Endothelial cell (in vitro differentiated cells): ENCODE measurements at regions not wholly inside any gene's neighbourhood (a gene's known extent, or its start where the extent isn't known, plus 50 kb on each side); places are given as distances from the start of the nearest gene placed in this dataset.

Experiments used
- DNase-seq: peaks from one replicate; pipeline ENCODE4 v3.0.0; 2021; ENCODE audit warnings: low spot score
- H3K27ac Mint-ChIP-seq: one replicate; pipeline ENCODE4 v1.8.0; 2021; ENCODE audit warnings: mixed read lengths, inconsistent platforms; ENCODE audit not compliant: unreplicated experiment
- H3K27me3 Mint-ChIP-seq: one replicate; pipeline ENCODE4 v1.8.0; 2021; ENCODE audit warnings: mild to moderate bottlenecking, moderate library complexity, mixed read lengths, inconsistent platforms; ENCODE audit not compliant: unreplicated experiment
- H3K36me3 Mint-ChIP-seq: one replicate; pipeline ENCODE4 v1.8.0; 2021; ENCODE audit warnings: mild to moderate bottlenecking, low read depth, mixed read lengths, inconsistent platforms; ENCODE audit not compliant: unreplicated experiment
- H3K4me1 Mint-ChIP-seq: one replicate; pipeline ENCODE4 v1.8.0; 2021; ENCODE audit warnings: mild to moderate bottlenecking, mixed read lengths, inconsistent platforms; ENCODE audit not compliant: unreplicated experiment
- H3K4me3 Mint-ChIP-seq: one replicate; pipeline ENCODE4 v1.8.0; 2021; ENCODE audit warnings: mild to moderate bottlenecking, mixed read lengths, inconsistent platforms; ENCODE audit not compliant: unreplicated experiment
- H3K9me3 Mint-ChIP-seq: one replicate; pipeline ENCODE4 v1.8.0; 2021; ENCODE audit warnings: mixed read lengths, inconsistent platforms; ENCODE audit not compliant: unreplicated experiment
- TF ChIP-seq, protein P1 (sequence below): fragments of 200-600 bp; sonication (generic); IDR thresholded peaks from one replicate; pipeline ENCODE4 v1.5.0; 2021; ENCODE audit warnings: antibody characterized with exemption; ENCODE audit not compliant: unreplicated experiment

GRCh38 chr1:199799116-199799515 lies 228.4 kb upstream of the NR5A2 start:
- Mint-ChIP-seq H3K4me1 (no peaks in the 10 kb centered on the region), H3K4me3 (no peak overlapping the region), H3K27me3 (no peaks in the 10 kb centered on the region), H3K27ac (no peak overlapping the region), H3K36me3 (no peaks in the 10 kb centered on the region), H3K9me3 (no peaks in the 10 kb centered on the region)
- TF ChIP-seq, protein P1, sequence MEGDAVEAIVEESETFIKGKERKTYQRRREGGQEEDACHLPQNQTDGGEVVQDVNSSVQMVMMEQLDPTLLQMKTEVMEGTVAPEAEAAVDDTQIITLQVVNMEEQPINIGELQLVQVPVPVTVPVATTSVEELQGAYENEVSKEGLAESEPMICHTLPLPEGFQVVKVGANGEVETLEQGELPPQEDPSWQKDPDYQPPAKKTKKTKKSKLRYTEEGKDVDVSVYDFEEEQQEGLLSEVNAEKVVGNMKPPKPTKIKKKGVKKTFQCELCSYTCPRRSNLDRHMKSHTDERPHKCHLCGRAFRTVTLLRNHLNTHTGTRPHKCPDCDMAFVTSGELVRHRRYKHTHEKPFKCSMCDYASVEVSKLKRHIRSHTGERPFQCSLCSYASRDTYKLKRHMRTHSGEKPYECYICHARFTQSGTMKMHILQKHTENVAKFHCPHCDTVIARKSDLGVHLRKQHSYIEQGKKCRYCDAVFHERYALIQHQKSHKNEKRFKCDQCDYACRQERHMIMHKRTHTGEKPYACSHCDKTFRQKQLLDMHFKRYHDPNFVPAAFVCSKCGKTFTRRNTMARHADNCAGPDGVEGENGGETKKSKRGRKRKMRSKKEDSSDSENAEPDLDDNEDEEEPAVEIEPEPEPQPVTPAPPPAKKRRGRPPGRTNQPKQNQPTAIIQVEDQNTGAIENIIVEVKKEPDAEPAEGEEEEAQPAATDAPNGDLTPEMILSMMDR = no peak
- DNase-seq = no peak

GRCh38 chr1:199804526-199804925 lies 223.0 kb upstream of the NR5A2 start:
- no peak for DNase-seq
- TF ChIP-seq, protein P1 = no peak
- Mint-ChIP-seq H3K27me3 (no peaks in the 10 kb centered on the region), H3K36me3 (no peaks in the 10 kb centered on the region), H3K9me3 (no peaks in the 10 kb centered on the region), H3K4me3 (no peak overlapping the region), H3K27ac (no peak overlapping the region), H3K4me1 (no peaks in the 10 kb centered on the region)

GRCh38 chr1:199808110-199808870 lies 219.2 kb upstream of the NR5A2 start:
- TF ChIP-seq, protein P1 = no peak

DNA sequence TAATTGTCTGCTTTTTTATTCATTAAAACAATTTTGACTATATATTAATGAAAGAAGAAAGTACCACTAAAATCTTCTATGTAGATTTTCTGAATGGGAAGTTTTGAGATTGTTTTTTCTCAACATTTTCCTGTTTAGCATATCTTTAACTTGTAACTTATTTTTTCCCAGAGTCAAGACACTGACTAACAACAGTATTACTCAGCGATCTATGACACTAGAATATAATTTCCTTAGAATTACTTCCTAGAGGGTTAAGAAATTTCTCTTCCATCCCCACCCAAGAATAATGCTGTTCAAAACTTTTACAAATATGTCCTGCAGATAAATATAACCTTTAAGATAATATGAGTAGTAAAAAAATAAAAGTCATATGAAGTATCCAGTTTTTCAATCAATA lies 218.2 kb upstream of the NR5A2 start:
- H3K36me3 Mint-ChIP-seq = no peaks in the 10 kb centered on the region
- H3K27me3 Mint-ChIP-seq = peaks cover 2% of the 10 kb centered on the region
- H3K4me3 Mint-ChIP-seq = no peak overlapping the region
- no peaks in the 10 kb centered on the region for H3K4me1 Mint-ChIP-seq
- H3K27ac Mint-ChIP-seq = no peak overlapping the region
- no peaks in the 10 kb centered on the region for H3K9me3 Mint-ChIP-seq
- TF ChIP-seq, protein P1 = no peak
- DNase-seq = no peak

More at GRCh38 chr1:199808110-199808870, 219.2 kb upstream of the NR5A2 start:
- H3K27ac Mint-ChIP-seq = no peak overlapping the region
- peaks cover under 1% of the 10 kb centered on the region for H3K27me3 Mint-ChIP-seq
- no peaks in the 10 kb centered on the region for H3K9me3 Mint-ChIP-seq
- no peak overlapping the region for H3K4me3 Mint-ChIP-seq
- no peak for DNase-seq
- H3K4me1 Mint-ChIP-seq = no peaks in the 10 kb centered on the region
- no peaks in the 10 kb centered on the region for H3K36me3 Mint-ChIP-seq

DNA sequence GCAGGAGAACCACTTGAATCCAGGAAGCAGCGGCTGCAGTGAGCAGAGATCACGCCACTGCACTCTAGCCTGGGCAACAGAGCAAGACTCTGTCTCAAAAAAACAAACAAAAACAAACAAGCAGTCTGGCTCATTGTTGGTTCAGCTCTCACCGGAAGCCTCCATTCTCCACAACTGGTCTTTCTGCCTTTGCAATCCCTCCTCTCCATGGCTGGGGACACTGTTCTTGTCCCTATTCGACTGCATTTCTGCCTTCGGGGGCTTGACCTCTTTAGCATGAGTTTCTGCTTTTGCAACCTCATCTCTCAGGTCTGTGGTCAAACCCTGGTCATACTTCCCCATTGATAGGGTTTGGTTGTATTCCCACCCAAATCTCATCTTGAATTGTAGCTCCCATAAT lies 216.3 kb upstream of the NR5A2 start:
- DNase-seq = no peak
- Mint-ChIP-seq H3K36me3 (no peaks in the 10 kb centered on the region), H3K27ac (no peak overlapping the region), H3K27me3 (peaks cover 2% of the 10 kb centered on the region), H3K9me3 (no peaks in the 10 kb centered on the region), H3K4me1 (no peaks in the 10 kb centered on the region), H3K4me3 (no peak overlapping the region)
- TF ChIP-seq, protein P1 = no peak
